ENCODE measurements at regions not wholly inside any gene's neighbourhood (a gene's known extent, or its start where the extent isn't known, plus 50 kb on each side); places are given as distances from the start of the nearest gene placed in this dataset.

DNA sequence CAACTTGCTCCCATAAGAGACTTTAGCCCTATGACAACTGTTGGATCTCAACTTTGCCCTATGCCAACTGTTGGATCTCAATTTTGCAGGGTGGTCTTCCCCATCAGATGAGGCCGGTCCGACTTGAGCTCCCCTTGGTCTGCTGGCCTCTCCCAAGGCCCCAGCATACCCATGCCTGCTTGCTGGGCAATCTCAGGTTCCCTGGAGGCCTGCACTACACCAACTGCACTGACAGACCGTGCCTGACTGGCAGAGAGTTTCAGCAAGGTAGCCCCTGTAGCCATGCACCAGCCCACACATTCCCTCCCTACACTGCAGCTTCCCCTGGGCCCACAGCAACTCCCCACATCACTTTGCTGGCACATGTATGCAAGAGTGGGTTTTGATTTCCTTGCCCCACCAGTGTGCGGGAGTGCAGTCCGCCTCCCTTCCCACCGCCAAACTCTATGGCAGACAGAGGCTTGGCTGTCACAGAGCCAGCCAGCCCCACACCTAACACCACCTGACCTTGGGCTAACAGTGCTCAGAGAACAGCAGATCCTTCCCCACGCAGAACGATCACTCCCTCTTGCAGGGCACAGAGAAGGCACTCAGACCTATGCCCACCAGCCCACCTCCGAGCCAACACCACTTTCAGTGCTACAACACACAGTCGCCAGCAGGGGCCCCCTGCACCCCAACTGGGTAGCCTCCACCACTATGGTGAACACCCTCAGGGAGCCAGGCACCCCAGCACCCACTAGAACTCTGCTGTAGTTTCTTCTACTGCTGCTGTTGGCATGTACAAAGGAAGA is 279.9 kb upstream of the COX7C start:
- TF ChIP-seq, protein P1, sequence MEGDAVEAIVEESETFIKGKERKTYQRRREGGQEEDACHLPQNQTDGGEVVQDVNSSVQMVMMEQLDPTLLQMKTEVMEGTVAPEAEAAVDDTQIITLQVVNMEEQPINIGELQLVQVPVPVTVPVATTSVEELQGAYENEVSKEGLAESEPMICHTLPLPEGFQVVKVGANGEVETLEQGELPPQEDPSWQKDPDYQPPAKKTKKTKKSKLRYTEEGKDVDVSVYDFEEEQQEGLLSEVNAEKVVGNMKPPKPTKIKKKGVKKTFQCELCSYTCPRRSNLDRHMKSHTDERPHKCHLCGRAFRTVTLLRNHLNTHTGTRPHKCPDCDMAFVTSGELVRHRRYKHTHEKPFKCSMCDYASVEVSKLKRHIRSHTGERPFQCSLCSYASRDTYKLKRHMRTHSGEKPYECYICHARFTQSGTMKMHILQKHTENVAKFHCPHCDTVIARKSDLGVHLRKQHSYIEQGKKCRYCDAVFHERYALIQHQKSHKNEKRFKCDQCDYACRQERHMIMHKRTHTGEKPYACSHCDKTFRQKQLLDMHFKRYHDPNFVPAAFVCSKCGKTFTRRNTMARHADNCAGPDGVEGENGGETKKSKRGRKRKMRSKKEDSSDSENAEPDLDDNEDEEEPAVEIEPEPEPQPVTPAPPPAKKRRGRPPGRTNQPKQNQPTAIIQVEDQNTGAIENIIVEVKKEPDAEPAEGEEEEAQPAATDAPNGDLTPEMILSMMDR (IDR thresholded peaks at IDR 0.05) = no peak
- no peak for TF ChIP-seq POLR2A (IDR thresholded peaks at IDR 0.05)
- no peak for TF ChIP-seq EP300 (IDR thresholded peaks at IDR 0.05)
